ENCODE measurements at regions not wholly inside any gene's neighbourhood (a gene's known extent, or its start where the extent isn't known, plus 50 kb on each side); places are given as distances from the start of the nearest gene placed in this dataset.
A peak's percentile ranks its signal among the peaks of the same experiment; 100 is the strongest.

- Mint-ChIP-seq H3K27ac (no peak overlapping the region), H3K27me3 (peaks cover 7% of the 10 kb centered on the region), H3K9me3 (no peaks in the 10 kb centered on the region), H3K36me3 (ENCODE audit: low read depth) (no peaks in the 10 kb centered on the region), H3K4me1 (peaks cover under 1% of the 10 kb centered on the region), H3K4me3 (no peak overlapping the region)
- no peak for DNase-seq
- intact Hi-C loops (cut with micrococcal nuclease) = no loop called here
Observed at GRCh38 chr1:30198451-30198760, 525.0 kb downstream of the MATN1 start.

- H3K4me1 Mint-ChIP-seq = peaks cover 4% of the 10 kb centered on the region
- H3K27ac Mint-ChIP-seq = no peak overlapping the region
- H3K4me3 Mint-ChIP-seq = no peak overlapping the region
- H3K9me3 Mint-ChIP-seq = no peaks in the 10 kb centered on the region
- no peaks in the 10 kb centered on the region for H3K36me3 Mint-ChIP-seq (ENCODE audit: low read depth)
- peaks cover 7% of the 10 kb centered on the region for H3K27me3 Mint-ChIP-seq
- intact Hi-C loops (cut with micrococcal nuclease) = no loop called here
- DNase-seq = no peak
Observed at GRCh38 chr1:30197639-30198450, 525.5 kb downstream of the MATN1 start.

- DNase-seq = no peak
- Mint-ChIP-seq H3K9me3 (no peaks in the 10 kb centered on the region), H3K36me3 (ENCODE audit: low read depth) (no peaks in the 10 kb centered on the region), H3K27ac (no peak overlapping the region), H3K4me1 (peaks cover 10% of the 10 kb centered on the region), H3K4me3 (no peak overlapping the region), H3K27me3 (peaks cover 7% of the 10 kb centered on the region)
- intact Hi-C loops (cut with micrococcal nuclease) = no loop called here
Observed at GRCh38 chr1:30196872-30197638, 526.3 kb downstream of the MATN1 start.

GRCh38 chr1:30196457-30196856, 526.9 kb downstream of the MATN1 start:
- no peak overlapping the region for H3K4me3 Mint-ChIP-seq
- peaks cover 11% of the 10 kb centered on the region for H3K4me1 Mint-ChIP-seq
- no peaks in the 10 kb centered on the region for H3K36me3 Mint-ChIP-seq (ENCODE audit: low read depth)
- intact Hi-C loops (cut with micrococcal nuclease) = no loop called here
- H3K27me3 Mint-ChIP-seq = peaks cover 7% of the 10 kb centered on the region
- DNase-seq = no peak
- no peaks in the 10 kb centered on the region for H3K9me3 Mint-ChIP-seq
- H3K27ac Mint-ChIP-seq = no peak overlapping the region

GRCh38 chr1:30195424-30196134, 527.8 kb downstream of the MATN1 start:
- Mint-ChIP-seq H3K4me1 (peaks cover 20% of the 10 kb centered on the region), H3K4me3 (no peak overlapping the region), H3K27me3 (peaks cover 7% of the 10 kb centered on the region), H3K36me3 (ENCODE audit: low read depth) (no peaks in the 10 kb centered on the region), H3K27ac (no peak overlapping the region), H3K9me3 (no peaks in the 10 kb centered on the region)
- DNase-seq = no peak
- intact Hi-C loops (cut with micrococcal nuclease) = no loop called here

GRCh38 chr1:30194741-30195423, 528.5 kb downstream of the MATN1 start:
- DNase-seq = no peak
- Mint-ChIP-seq H3K36me3 (ENCODE audit: low read depth) (no peaks in the 10 kb centered on the region), H3K27ac (no peak overlapping the region), H3K27me3 (peaks cover 7% of the 10 kb centered on the region), H3K4me3 (no peak overlapping the region), H3K9me3 (no peaks in the 10 kb centered on the region), H3K4me1 (peaks cover 24% of the 10 kb centered on the region)
- intact Hi-C loops (cut with micrococcal nuclease) = no loop called here

GRCh38 chr1:30194046-30194619, 529.3 kb downstream of the MATN1 start:
- Mint-ChIP-seq H3K27me3 (peaks cover 7% of the 10 kb centered on the region), H3K27ac (no peak overlapping the region), H3K36me3 (ENCODE audit: low read depth) (no peaks in the 10 kb centered on the region), H3K4me1 (peaks cover 26% of the 10 kb centered on the region), H3K9me3 (no peaks in the 10 kb centered on the region), H3K4me3 (no peak overlapping the region)
- no peak for DNase-seq
- intact Hi-C loops (cut with micrococcal nuclease) = no loop called here

GRCh38 chr1:30192969-30193630, 530.3 kb downstream of the MATN1 start:
- intact Hi-C loops (cut with micrococcal nuclease) = no loop called here
- Mint-ChIP-seq H3K27me3 (peaks cover 6% of the 10 kb centered on the region), H3K9me3 (no peaks in the 10 kb centered on the region), H3K4me3 (no peak overlapping the region), H3K36me3 (ENCODE audit: low read depth) (no peaks in the 10 kb centered on the region), H3K27ac (no peak overlapping the region), H3K4me1 (peaks cover 26% of the 10 kb centered on the region)
- no peak for DNase-seq

- intact Hi-C loops (cut with micrococcal nuclease) = no loop called here
- H3K4me1 Mint-ChIP-seq = peaks cover 26% of the 10 kb centered on the region
- H3K27me3 Mint-ChIP-seq = no peaks in the 10 kb centered on the region
- no peaks in the 10 kb centered on the region for H3K9me3 Mint-ChIP-seq
- peak overlapping the region; percentile 35 for H3K4me3 Mint-ChIP-seq
- peak overlapping the region; percentile 64 for H3K27ac Mint-ChIP-seq
- no peaks in the 10 kb centered on the region for H3K36me3 Mint-ChIP-seq (ENCODE audit: low read depth)
- DNase-seq = peak; percentile 84
Observed at GRCh38 chr1:30191154-30191702, 532.2 kb downstream of the MATN1 start.

GRCh38 chr1:30190511-30191153, 532.8 kb downstream of the MATN1 start:
- DNase-seq = no peak
- H3K4me3 Mint-ChIP-seq = peak overlapping the region; percentile 35

GRCh38 chr1:30189818-30190500, 533.4 kb downstream of the MATN1 start:
- intact Hi-C loops (cut with micrococcal nuclease) = no loop called here
- no peaks in the 10 kb centered on the region for H3K9me3 Mint-ChIP-seq
- H3K4me1 Mint-ChIP-seq = peaks cover 26% of the 10 kb centered on the region
- no peak overlapping the region for H3K4me3 Mint-ChIP-seq
- no peaks in the 10 kb centered on the region for H3K27me3 Mint-ChIP-seq
- DNase-seq = peak; percentile 52
- no peak overlapping the region for H3K27ac Mint-ChIP-seq
- H3K36me3 Mint-ChIP-seq (ENCODE audit: low read depth) = no peaks in the 10 kb centered on the region

More at GRCh38 chr1:30190511-30191153, 532.8 kb downstream of the MATN1 start:
- H3K9me3 Mint-ChIP-seq = no peaks in the 10 kb centered on the region
- peak overlapping the region; percentile 64 for H3K27ac Mint-ChIP-seq
- peaks cover 26% of the 10 kb centered on the region for H3K4me1 Mint-ChIP-seq
- intact Hi-C loops (cut with micrococcal nuclease) = no loop called here
- no peaks in the 10 kb centered on the region for H3K36me3 Mint-ChIP-seq (ENCODE audit: low read depth)
- H3K27me3 Mint-ChIP-seq = no peaks in the 10 kb centered on the region

- H3K27me3 Mint-ChIP-seq = no peaks in the 10 kb centered on the region
- H3K36me3 Mint-ChIP-seq (ENCODE audit: low read depth) = no peaks in the 10 kb centered on the region
- no peaks in the 10 kb centered on the region for H3K9me3 Mint-ChIP-seq
- peaks cover 26% of the 10 kb centered on the region for H3K4me1 Mint-ChIP-seq
- peak; percentile 32 for DNase-seq
- no peak overlapping the region for H3K4me3 Mint-ChIP-seq
- H3K27ac Mint-ChIP-seq = no peak overlapping the region
- intact Hi-C loops (cut with micrococcal nuclease) = no loop called here
Observed at GRCh38 chr1:30188999-30189398, 534.4 kb downstream of the MATN1 start.

Data from activated CD4-positive, alpha-beta T cell treated with anti-CD3 and anti-CD28 coated beads, Interleukin-2, amount 10 ng/mL, durations not matched to agents 24 days and 14 days (primary cell).